Epithelial cell of proximal tubule (primary cell): ENCODE measurements at regions not wholly inside any gene's neighbourhood (a gene's known extent, or its start where the extent isn't known, plus 50 kb on each side); places are given as distances from the start of the nearest gene placed in this dataset.

ENCODE experiments used
- DNase-seq: peaks from one replicate; pipeline ENCODE4 v3.0.0-alpha.2; 2011; ENCODE audit warnings: low read depth
- H3K4me3 ChIP-seq: 2 replicates; pipeline ENCODE4 v1.5.1; 2011; ENCODE audit warnings: low read depth, mild to moderate bottlenecking, low read length
- CTCF ChIP-seq: conservative IDR thresholded peaks from 2 replicates; pipeline ENCODE4 v1.5.1; 2012; ENCODE audit warnings: low read depth, mild to moderate bottlenecking, low read length

- H3K4me3 ChIP-seq, result no peak overlapping the region
- TF ChIP-seq CTCF, result no peak
- no peak for DNase-seq
These were observed 72.5 kb upstream of the LPAR1 start for GRCh38 chr9:111110805-111111204.

GRCh38 chr9:111108946-111109345 is 70.7 kb upstream of the LPAR1 start:
- no peak for DNase-seq
- H3K4me3 ChIP-seq, result no peak overlapping the region
- TF ChIP-seq CTCF, result no peak

GRCh38 chr9:111107141-111107540 is 68.9 kb upstream of the LPAR1 start:
- no peak for TF ChIP-seq CTCF
- H3K4me3 ChIP-seq, result no peak overlapping the region
- no peak for DNase-seq

- no peak for DNase-seq
- TF ChIP-seq CTCF, result no peak
- no peak overlapping the region for H3K4me3 ChIP-seq
These were observed 67.9 kb upstream of the LPAR1 start for GRCh38 chr9:111106202-111106601.

- no peak for TF ChIP-seq CTCF
- no peak for DNase-seq
These were observed 64.7 kb upstream of the LPAR1 start for GRCh38 chr9:111102793-111103464.

GRCh38 chr9:111099199-111100008 is 61.1 kb upstream of the LPAR1 start:
- no peak overlapping the region for H3K4me3 ChIP-seq
- no peak for DNase-seq
- TF ChIP-seq CTCF, result no peak

More at GRCh38 chr9:111102793-111103464, 64.7 kb upstream of the LPAR1 start:
- H3K4me3 ChIP-seq, result no peak overlapping the region
